ENCODE measurements at regions not wholly inside any gene's neighbourhood (a gene's known extent, or its start where the extent isn't known, plus 50 kb on each side); places are given as distances from the start of the nearest gene placed in this dataset.

GRCh38 chr7:25358926-25359325, 130.6 kb upstream of the NPVF start:
- in situ Hi-C loops (cut with HindIII; ENCODE audit: low sequenced_read_pairs), result no loop called here

DNA sequence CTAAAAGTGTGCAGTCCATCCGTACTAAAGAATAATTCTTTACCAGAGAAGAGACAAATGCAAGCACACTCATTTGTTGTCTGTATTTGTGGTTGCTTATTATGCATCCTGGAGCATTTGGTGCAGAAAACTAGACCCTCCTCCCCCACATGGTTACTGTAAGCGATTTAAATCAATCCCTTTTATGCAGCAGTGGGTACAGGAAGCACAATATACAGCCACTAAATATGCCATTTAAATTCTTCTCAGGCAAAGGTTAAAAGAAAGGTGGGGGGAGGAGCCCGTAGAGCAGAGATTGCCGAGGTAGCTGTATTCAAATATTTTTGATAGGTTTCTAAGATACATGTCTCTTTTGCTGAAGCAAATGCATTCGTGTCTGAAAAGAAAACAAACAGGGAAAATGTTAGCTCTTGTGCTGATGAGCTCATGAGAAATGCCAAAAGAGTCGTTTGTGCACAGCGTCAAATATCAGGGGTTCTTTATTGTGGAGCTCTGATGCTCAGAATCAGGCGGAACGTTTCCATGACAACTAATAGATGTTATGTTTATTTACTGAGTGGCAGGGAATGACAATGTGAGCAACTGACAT, 131.3 kb upstream of the NPVF start:
- in situ Hi-C loops (cut with HindIII; ENCODE audit: low sequenced_read_pairs), result loop anchor here (5.0 kb wide), 1 partner anchor 53 kb away; no protein-coding TSS in a partner anchor

- in situ Hi-C loops (cut with HindIII; ENCODE audit: low sequenced_read_pairs), result loop anchor here (5.0 kb wide), 1 partner anchor 52 kb away; no protein-coding TSS in a partner anchor
Measured at GRCh38 chr7:25360451-25360850, 132.2 kb upstream of the NPVF start.

DNA sequence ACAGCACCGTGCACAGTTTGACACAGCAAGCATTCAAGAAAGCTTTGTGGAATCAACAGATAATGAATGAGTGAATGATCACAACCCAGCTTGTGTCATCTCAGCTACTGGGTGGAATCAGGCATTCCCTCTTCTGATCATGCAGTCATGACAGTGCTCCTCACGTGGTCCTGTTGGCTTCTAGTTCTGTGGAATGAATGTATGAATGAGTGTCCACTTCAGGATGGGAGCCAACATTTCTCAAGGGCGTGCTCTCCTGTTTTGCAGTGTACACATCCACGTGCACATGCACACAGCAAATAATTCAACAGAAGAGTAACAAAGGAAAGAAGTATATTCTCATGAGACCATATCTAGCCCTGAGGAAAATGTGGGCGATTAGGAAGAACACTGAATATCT, 133.1 kb upstream of the NPVF start:
- in situ Hi-C loops (cut with HindIII; ENCODE audit: low sequenced_read_pairs), result loop anchor here (5.0 kb wide), 1 partner anchor 51 kb away; no protein-coding TSS in a partner anchor

DNA sequence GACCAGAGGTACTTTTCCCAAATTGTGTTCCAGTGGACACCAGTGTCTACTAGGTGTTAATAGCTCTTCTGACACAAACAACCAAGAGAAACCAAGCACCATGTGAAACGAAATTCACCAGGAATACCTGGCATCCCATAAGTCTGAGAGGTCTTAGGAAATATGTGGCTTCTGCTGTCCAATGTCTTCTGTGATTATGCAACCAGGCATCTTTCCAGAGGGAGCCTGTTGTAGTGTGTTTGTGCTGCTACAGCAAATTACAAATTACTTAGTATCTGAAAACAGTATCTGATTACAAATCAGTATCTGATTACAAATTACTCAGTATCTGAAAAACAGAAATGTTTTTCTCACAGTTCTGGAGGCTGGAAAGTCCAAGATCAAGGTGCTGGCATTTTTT, 133.6 kb upstream of the NPVF start:
- in situ Hi-C loops (cut with HindIII; ENCODE audit: low sequenced_read_pairs), result loop anchor here (5.0 kb wide), 1 partner anchor 50 kb away; no protein-coding TSS in a partner anchor

- in situ Hi-C loops (cut with HindIII; ENCODE audit: low sequenced_read_pairs), result no loop called here
Measured at GRCh38 chr7:25368599-25369201, 140.4 kb upstream of the NPVF start.

- in situ Hi-C loops (cut with HindIII; ENCODE audit: low sequenced_read_pairs), result no loop called here
Measured at GRCh38 chr7:25369786-25370185, 141.5 kb upstream of the NPVF start.

GRCh38 chr7:25371972-25372371, 143.7 kb upstream of the NPVF start:
- in situ Hi-C loops (cut with HindIII; ENCODE audit: low sequenced_read_pairs), result no loop called here

- in situ Hi-C loops (cut with HindIII; ENCODE audit: low sequenced_read_pairs), result no loop called here
Measured at GRCh38 chr7:25375805-25376600, 147.7 kb upstream of the NPVF start.

GRCh38 chr7:25379351-25380300, 151.3 kb upstream of the NPVF start:
- in situ Hi-C loops (cut with HindIII; ENCODE audit: low sequenced_read_pairs), result no loop called here

DNA sequence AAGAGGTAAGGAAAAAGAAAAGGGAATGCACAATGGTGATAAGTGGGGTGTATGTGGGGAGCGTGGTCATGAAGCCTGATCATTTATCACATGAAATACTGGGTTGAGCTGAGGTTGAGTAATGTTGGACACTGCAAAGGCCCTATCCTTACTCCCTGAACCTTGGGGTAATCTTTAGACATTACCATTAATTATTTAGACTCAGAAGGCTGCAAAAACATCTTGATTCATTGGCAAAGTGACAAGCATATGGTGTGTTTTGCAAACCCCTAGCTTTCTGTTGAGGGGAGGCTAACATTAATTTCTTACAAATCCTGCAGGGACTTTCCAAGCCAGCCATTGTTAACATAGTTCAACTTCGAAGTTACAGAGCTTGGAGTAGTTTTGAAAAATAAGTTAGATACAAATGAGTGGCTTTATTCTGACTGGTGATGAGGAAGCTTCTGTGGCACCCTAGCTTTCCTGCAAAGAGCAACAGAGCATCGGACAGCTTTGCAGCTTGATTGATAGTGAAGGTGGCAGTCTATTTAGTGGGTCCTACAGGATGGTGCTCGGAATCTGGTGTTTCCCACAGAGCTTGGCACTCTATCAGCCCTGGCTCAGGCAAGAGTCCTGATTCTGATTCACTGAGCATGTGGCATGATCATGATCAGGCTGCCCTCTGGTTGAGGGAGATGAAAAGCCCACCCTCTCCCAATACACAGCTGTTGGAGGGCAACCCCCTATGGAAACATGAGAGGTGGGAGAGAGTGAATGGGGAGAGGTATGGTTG, 153.7 kb upstream of the NPVF start:
- in situ Hi-C loops (cut with HindIII; ENCODE audit: low sequenced_read_pairs), result no loop called here

GRCh38 chr7:25382869-25383268, 154.6 kb upstream of the NPVF start:
- in situ Hi-C loops (cut with HindIII; ENCODE audit: low sequenced_read_pairs), result no loop called here

DNA sequence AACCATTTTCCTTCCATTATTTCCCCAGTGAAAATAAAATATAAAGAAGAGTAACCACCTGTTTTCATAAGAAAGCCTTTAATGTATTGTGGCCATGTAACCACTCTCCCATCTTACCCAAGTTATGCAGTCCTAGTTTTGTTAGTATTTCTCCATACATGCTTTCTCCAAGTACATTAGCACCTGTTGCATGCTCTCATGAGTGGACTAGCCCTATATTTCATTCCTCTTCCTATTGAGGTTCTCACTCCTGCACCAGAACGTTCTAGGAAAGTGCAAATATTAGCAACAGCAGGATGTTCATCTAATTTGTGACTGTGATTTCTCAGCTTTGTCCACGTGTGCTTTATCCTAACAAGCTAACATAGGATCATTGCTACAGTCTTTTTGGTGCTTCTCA, 155.1 kb upstream of the NPVF start:
- in situ Hi-C loops (cut with HindIII; ENCODE audit: low sequenced_read_pairs), result no loop called here

GRCh38 chr7:25384788-25385505, 156.7 kb upstream of the NPVF start:
- in situ Hi-C loops (cut with HindIII; ENCODE audit: low sequenced_read_pairs), result no loop called here

GRCh38 chr7:25385506-25386136, 157.3 kb upstream of the NPVF start:
- in situ Hi-C loops (cut with HindIII; ENCODE audit: low sequenced_read_pairs), result no loop called here

- in situ Hi-C loops (cut with HindIII; ENCODE audit: low sequenced_read_pairs), result no loop called here
Measured at GRCh38 chr7:25386311-25386744, 158.0 kb upstream of the NPVF start.

DNA sequence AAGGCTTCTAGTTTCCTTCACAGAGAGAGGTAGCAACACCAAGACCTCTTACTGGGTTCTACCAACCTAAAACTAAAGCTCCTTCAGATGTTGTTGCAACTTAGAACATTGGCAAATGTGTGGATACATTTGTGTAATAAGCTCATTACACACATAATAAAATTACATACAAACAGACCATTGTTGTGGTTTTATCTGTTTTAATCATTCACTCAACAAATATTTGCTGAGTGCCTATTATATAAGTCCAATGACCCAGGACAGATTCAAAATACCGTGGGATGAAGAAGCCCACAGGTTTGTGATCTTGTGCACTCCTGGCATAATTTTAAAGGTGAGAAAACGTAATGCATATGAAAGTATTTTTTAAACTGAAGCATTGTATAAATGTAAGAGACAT, 160.4 kb upstream of the NPVF start:
- in situ Hi-C loops (cut with HindIII; ENCODE audit: low sequenced_read_pairs), result no loop called here

DNA sequence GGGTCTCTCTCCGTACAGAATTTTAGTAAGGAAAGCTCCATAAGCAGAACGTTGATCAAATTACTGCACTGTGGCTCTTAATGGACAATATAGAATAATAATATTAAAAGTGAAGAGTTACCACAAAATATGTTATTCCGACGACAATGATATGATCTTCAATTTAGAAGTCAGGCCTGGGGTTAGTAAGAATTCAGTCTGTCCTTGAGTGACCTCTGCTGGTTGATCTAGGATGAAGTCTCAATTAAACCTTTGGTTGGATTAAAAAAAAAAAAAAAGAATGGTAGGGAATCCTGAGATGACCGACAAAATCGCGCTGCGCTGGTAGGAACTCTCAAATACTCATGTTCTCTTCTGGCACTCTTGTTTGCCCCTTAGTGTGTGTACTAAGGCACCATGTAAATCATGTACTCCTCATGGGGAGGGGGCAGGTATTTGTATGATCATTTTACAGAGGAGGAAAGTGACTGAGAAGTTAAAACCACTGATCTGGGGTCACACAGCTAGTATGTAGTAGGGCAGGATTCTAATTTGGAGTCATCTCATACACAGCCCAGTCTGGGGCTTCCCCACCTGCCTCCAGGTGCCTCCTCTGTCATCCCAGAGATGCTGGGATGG, 161.3 kb upstream of the NPVF start:
- in situ Hi-C loops (cut with HindIII; ENCODE audit: low sequenced_read_pairs), result no loop called here

Data from endothelial cell of hepatic sinusoid (primary cell).